HG02885 (cell line): ENCODE measurements at regions not wholly inside any gene's neighbourhood (a gene's known extent, or its start where the extent isn't known, plus 50 kb on each side); places are given as distances from the start of the nearest gene placed in this dataset.

Experiments
- ATAC-seq: cut with Tn5 transposase; IDR thresholded peaks from one replicate; pipeline ENCODE4 v1.9.1; 2021; ENCODE audit warnings: mild to moderate bottlenecking; ENCODE audit not compliant: unreplicated experiment, poor library complexity

- no peak for ATAC-seq
Measured at GRCh38 chr20:11797156-11797555, 120.5 kb upstream of the BTBD3 start.

- ATAC-seq, result no peak
Measured at GRCh38 chr20:11799281-11799684, 118.4 kb upstream of the BTBD3 start.

DNA sequence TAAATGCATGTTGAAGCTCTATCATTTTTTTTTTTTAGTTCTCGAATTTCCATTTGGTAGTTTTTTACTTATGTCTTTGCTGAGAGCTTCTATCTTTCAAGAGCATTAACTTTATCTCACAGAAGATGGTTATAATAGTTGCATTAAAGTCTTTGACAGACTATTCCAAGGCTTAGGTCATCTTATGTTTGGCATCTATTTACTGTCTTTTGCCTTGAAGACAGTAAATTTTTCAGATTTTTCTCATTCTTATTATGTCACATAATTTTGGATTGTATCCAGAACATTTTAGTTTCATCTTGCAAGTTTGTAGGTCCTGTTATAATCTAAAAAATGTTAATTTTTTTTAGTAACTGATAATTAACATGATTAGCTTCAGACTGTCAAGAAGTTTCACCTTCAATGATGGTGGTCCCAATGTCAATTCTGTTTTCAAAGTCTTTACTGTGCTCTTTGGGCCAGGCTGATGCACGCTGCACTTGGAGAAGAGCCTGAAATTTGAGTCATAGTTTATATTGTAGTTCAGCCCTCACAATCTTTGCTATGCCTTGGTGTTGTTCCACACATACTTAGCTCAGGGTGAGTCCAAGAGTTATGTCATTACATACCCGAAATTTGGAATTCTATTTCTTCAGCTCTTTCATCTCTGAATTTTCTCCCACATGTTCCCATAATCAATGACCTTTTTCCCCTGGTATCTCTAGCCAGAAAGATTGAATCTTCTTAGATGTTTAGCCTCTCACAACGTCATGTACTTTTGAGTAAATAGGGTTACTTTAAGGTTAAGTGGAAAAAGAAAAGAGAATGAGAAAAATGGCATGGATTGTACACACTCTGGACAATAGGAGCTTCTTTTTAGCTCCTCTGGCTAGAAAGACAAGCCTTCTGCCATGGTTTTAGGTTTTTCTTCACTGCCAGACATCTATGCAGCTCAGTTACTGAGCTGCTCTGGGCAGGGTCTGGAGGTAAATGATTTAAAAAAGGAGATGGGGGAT, 110.3 kb upstream of the BTBD3 start:
- ATAC-seq, result no peak

GRCh38 chr20:11808841-11809240, 108.9 kb upstream of the BTBD3 start:
- ATAC-seq, result no peak

DNA sequence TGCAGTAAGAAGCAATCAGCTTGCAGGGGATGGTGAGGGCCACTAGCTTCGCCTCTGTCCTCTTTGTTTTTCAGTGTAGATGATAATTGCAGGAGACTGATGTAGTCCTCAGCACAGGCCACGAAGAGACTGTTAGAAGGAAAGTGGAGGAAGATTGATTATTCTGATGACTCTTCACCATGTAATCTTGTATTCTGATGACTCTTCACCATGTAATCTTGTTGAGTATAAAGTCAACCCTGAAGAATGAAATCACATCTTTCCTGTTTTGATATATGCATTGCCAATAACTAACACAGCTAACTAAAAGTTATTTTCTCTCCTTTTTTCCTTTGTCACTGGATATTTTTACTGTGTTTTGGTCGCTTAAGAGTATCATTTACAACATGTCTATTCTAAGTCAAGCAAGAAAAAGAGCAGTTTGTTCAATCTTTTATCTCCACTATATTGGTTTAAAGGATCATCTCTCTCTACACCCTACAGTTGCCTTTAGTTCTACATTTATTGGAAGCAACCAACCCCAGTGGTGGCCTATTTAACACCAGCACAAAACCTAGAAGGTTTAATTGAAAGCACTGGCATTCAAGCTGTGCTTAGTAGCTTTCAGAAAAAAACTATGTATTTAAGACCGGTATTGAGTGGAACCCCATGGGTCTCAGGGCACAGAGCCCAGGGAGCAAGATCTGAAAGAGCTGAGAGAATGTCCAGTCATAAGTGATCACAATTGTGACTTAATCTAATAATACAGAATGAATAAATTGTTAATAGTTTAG, 107.2 kb upstream of the BTBD3 start:
- no peak for ATAC-seq

- ATAC-seq, result no peak
Measured at GRCh38 chr20:11813106-11813890, 104.4 kb upstream of the BTBD3 start.

DNA sequence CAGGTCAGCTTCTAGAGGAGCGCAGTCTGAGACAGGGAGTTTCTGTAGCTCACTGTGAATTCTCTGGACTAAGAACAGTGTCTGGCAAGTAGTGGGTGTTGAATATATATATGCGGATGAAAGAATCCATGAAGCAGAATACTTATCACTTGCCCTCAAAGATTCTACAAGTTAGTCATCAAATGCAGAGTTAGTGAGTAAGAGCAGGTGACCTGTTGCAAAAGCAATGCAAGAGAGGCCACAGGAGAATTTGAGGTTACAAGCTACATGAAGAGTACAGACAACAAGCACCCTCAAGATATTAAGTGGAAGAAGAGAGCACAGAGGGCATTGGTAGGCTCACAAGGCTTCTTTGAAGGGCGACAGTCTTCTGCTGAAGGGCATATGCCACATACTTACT, 103.4 kb upstream of the BTBD3 start:
- no peak for ATAC-seq

- ATAC-seq, result no peak
Measured at GRCh38 chr20:11820838-11821237, 96.9 kb upstream of the BTBD3 start.

GRCh38 chr20:11822540-11822794, 95.2 kb upstream of the BTBD3 start:
- ATAC-seq, result no peak

DNA sequence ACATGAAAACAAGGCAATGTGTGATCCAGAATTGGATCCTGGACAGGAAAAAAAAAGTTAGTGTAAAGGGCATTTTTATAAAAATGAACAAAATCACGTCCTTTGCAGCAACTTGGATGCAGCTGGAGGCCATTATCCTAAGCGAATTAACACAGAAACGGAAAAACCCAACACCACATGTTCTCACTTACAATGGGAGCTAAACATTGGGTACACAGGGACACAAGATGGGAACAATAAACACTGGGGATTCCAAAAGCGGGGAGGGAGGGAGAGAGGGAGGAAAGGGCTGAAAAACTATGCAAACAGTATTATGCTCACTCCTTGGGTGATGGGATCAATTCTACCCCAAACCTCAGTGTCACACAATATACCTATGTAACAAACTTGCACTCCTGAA, 91.4 kb upstream of the BTBD3 start:
- ATAC-seq, result no peak

DNA sequence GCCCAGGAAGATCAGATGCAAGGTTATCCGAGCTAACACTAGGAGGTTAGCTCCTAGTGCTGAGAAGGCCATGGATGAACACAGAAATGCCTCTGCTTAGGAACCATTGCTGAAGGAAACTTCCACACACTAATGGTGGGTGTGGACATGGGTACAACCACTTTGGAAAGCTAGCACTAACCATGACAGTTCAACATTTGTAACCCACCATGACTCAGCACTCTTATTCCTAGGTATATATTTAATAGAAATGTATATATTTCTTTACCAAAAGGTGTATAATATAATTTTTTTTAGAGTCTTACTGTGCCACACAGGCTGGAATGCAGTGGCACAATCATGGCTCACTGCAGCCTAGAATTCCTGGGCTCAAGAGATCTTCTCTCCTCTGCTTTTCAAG, 85.3 kb upstream of the BTBD3 start:
- no peak for ATAC-seq

GRCh38 chr20:11832851-11833250, 84.8 kb upstream of the BTBD3 start:
- ATAC-seq, result no peak

- ATAC-seq, result no peak
Measured at GRCh38 chr20:11833825-11834224, 83.9 kb upstream of the BTBD3 start.

DNA sequence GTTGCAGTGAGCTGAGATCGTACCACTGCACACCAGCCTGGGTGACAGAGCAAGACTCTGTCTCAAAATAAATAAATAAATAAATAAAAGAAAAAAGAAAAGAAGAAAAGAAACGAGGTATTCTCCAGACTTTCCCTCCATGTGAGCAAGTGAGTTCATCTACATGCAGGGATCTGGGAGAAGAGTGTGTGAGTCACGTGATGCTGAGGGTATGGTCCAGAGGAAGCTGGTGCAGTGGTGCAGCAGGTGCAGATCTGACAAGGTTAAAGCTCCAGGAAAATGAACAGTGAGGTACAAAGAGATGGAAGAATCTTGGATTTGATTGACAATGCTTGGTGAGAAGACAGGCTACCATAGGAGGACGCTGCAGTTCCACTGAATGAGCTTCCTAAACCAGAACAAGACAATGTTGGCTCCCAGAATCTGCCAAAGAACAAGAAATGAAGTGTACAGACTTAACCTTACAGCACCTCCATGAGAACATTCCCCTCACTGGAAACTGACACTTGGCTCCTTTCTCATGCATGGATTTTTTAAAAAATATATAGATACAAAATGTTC, 79.5 kb upstream of the BTBD3 start:
- no peak for ATAC-seq

- no peak for ATAC-seq
Measured at GRCh38 chr20:11841972-11842461, 75.7 kb upstream of the BTBD3 start.

DNA sequence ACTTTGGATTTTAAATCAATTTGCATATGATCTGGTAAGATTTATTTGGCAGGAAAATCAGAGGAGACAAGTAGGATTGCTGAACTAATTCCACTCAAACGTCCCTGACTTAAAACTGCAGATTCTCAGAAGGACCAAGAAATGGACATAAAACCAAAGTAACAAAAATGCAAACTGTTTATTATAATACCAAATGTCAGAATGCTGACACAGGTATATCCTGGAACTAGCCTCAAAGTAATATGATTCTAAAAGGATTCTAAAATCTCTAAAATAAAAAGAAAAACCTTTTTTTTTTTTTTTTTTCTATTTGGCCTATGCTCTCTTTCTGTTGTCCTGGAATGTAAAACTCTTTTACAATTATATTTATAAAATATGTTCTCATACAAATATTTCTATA, 74.4 kb upstream of the BTBD3 start:
- no peak for ATAC-seq

DNA sequence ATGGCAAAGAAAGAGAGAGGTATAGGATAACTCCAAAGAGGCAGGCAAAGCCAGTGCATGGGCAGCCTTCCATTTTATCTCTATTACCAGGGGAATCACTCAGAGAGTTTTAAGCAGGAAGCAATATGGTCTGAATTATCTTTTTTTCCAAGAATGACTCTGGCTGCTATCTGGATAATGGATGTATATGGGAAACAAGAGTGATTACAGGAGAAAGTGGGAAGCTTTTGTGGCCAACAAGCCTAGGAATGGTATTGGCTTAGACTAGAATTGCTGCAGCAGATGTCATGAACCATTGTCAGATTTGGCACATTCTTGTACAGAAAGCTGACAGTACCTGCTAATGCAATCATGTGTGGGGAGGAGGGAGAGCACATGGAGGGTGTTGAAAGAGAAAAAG, 73.0 kb upstream of the BTBD3 start:
- no peak for ATAC-seq

DNA sequence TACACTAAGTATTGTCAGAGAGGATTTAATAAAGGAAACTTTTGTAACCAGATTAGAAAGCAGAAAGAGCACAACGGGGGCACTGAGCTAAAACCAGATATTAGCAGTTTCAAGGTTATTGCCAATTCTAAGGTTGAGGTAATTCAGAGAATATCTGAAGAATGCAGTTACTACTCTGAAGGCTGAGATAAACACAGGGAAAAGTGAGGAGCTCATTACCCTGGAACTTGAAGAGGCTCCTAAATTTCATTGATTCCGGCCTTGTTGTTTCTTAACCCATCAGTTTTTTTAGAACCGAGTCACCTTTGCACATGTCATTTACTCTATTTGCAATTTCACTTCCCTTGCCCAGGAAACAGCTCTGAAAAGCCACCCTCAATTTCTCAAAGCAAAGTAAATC, 72.4 kb upstream of the BTBD3 start:
- ATAC-seq, result no peak

- ATAC-seq, result no peak
Measured at GRCh38 chr20:11846131-11846530, 71.6 kb upstream of the BTBD3 start.

DNA sequence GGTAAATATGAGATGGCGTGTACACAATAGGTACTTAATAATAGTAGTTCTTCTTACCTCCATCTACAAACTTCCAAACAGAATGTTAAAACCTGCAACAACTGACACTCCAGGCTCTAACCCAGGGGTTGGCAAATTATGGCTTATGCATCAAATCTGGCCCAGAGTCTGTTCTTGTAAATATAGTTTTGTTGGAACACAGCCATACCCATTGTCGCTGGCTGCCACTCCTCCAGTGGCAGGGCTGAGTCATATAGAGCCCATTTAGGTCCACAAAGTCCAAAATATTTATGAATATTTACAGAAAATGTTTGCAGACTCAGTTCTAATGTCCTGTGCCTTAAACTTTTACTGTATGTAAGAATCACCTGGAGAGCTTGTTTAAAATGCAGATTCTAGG, 69.9 kb upstream of the BTBD3 start:
- no peak for ATAC-seq
